Adrenal gland (tissue), 9 donors: ENCODE measurements at regions not wholly inside any gene's neighbourhood (a gene's known extent, or its start where the extent isn't known, plus 50 kb on each side); places are given as distances from the start of the nearest gene placed in this dataset.

Experiments used
- DNase-seq, 7 donors: peaks; one replicate each; pipeline ENCODE4 v3.0.0-alpha.2; 2019 to 2020
- H3K27ac ChIP-seq, 5 donors: fragments of 200-600 bp; sonication (generic) in 4 of 5; 1 replicate in 3 of 5; 2 replicates in 2 of 5; pipeline versions ENCODE4 v1.5.1 to v1.8.0; 2016 to 2020; ENCODE audit warnings: mild to moderate bottlenecking in 1 of 5
- H3K27me3 ChIP-seq: fragments of 200-600 bp; 2 replicates; pipeline ENCODE4 v1.8.0; 2021
- H3K36me3 ChIP-seq, 2 donors: fragments of 200-600 bp; replicated peaks in 1 of 2; 1 replicate in 1 of 2; 2 replicates in 1 of 2; pipeline versions ENCODE4 v1.5.1 to v1.8.0; 2018 to 2022
- H3K4me1 ChIP-seq, 2 donors: fragments of 200-600 bp; replicated peaks in 1 of 2; 1 replicate in 1 of 2; 2 replicates in 1 of 2; pipeline versions ENCODE4 v1.5.1 to v1.8.0; 2018 to 2021
- H3K4me3 ChIP-seq, 4 donors: fragments of 200-600 bp; sonication (generic) in 3 of 4; one replicate each; pipeline ENCODE4 v1.5.1; 2016 to 2018
- H3K9me3 ChIP-seq, 3 donors: fragments of 200-600 bp; sonication (generic) in 1 of 3; replicated peaks in 1 of 3; 1 replicate in 2 of 3; 2 replicates in 1 of 3; pipeline versions ENCODE4 v1.5.1 to v1.8.0; 2016 to 2021
- POLR2A ChIP-seq, 2 donors: fragments of 450-650 bp; IDR thresholded peaks; one replicate each; pipeline ENCODE4 v1.6.1; 2017; ENCODE audit warnings: antibody characterized with exemption in 2 of 2, mild to moderate bottlenecking in 2 of 2, moderate library complexity in 1 of 2
- WGBS, 4 donors: extraction: QIAGEN DNeasy Blood & Tissue Kit in 2 of 4; methylation state at CpG; one replicate each; pipeline versions ENCODE4 v1.1.5 to v1.1.7; 2013 to 2017; 5-methylcytosine and 5-hydroxymethylcytosine counted together
- intact Hi-C, 2 donors: fragments of 100-400 bp; cut with DNase I; formaldehyde crosslinking; loops; one replicate each; pipeline versions ENCODE4 v1.14.1 to v1.15.0; 2022 to 2023
- TF ChIP-seq, protein P1 (sequence below), 6 experiments: fragments of 450-650 bp in 4 of 6; fragments of 200-600 bp in 2 of 6; sonication (generic) in 1 of 6; IDR thresholded peaks; 1 replicate in 5 of 6; 2 replicates in 1 of 6; pipeline versions ENCODE4 v1.5.1 to v1.8.0; 2016 to 2021; ENCODE audit warnings: antibody characterized with exemption in 6 of 6, mild to moderate bottlenecking in 2 of 6, moderate library complexity in 1 of 6
- donor health status: healthy with polysubstance abuse.
- donor health status: Bipolar disorder and iron deficiency.
- donor health status: DM: yes; HTN: yes; CAD: no.
- donor health status: DM: no; HTN: no; CAD: no.
- donor health status: DM: no; HTN: no; CAD: no.

DNA sequence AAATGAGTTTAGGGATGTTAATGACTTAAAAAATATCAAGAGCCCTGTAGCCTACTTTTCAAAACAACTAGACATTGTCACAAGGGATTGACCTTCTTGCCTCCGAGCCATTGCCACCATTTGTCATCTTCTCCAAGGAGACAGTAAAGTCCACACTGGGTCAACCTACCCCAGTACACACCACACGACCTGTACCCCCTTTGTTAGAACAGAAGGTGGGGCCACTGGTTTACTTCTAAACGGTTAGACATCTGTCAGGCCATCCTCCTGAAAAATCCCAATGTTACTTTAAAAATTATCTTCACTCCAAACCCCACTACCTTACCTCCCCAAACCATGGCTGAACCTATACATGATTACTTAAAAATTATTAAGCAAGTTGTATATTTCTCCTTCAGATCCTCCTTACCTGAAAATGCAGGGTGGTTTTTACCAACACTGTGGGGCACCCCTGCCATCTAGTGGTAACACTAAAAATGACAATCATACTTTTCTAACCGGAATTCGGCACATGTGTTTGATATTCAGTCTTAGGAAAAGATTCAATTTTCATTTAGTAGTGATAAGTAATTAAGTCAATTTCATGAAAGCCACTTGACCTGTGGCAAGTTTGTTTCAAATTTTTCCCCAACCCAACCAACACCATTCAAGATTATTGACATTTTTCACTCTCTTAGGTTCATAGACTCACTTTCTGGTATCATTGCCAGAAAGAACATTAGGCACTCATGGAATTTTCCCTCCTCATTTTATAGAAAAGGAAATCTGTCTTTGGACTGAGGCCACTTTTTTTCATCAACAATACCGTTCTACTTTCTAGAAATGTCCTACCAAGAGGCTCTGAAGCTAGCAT, 265.3 kb upstream of the PKDCC start:
- no peaks in the 10 kb centered on the region for H3K36me3 ChIP-seq
- 29 to 35% (median 31%) methylated on average over 6 of the region's 6 CpGs for WGBS, 4 donors
- no peak overlapping the region for H3K27ac ChIP-seq
- no peak overlapping the region for H3K4me3 ChIP-seq
- TF ChIP-seq, protein P1, sequence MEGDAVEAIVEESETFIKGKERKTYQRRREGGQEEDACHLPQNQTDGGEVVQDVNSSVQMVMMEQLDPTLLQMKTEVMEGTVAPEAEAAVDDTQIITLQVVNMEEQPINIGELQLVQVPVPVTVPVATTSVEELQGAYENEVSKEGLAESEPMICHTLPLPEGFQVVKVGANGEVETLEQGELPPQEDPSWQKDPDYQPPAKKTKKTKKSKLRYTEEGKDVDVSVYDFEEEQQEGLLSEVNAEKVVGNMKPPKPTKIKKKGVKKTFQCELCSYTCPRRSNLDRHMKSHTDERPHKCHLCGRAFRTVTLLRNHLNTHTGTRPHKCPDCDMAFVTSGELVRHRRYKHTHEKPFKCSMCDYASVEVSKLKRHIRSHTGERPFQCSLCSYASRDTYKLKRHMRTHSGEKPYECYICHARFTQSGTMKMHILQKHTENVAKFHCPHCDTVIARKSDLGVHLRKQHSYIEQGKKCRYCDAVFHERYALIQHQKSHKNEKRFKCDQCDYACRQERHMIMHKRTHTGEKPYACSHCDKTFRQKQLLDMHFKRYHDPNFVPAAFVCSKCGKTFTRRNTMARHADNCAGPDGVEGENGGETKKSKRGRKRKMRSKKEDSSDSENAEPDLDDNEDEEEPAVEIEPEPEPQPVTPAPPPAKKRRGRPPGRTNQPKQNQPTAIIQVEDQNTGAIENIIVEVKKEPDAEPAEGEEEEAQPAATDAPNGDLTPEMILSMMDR (IDR thresholded peaks at IDR 0.05) = peak; percentile 75 to 88 (median 86)
- no peak for TF ChIP-seq POLR2A (IDR thresholded peaks at IDR 0.05)
- H3K9me3 ChIP-seq = no peaks in the 10 kb centered on the region
- intact Hi-C loops = loop anchor here in 1 of 2 donors (5.0 to 10.0 kb wide), 3 partner anchors 85 to 1868 kb away; no protein-coding TSS in a partner anchor
- H3K27me3 ChIP-seq = no peaks in the 10 kb centered on the region
- peak in 5 of 7 donors; percentile 13 to 57 (median 23) for DNase-seq
- no peaks in the 10 kb centered on the region for H3K4me1 ChIP-seq

DNA sequence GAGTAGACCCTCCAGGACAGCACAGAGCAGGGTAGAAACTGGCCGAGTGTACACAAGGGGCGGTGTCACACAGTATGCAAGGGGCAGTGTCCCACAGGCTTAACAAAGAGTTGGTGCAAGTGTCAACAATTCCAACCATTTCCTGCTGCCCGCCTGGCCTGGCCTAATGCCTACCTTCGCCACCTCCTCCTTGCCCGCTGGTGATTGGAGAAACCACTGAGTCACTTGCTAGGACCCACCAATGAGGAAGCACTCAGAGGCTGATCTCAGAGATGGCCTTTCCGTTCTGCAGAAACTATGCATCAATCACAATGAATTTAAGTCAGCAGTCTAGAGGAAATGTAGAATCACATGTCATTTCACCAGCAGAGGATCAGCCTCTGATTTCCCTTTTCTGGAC, 263.3 kb upstream of the PKDCC start:
- no peak for TF ChIP-seq POLR2A (IDR thresholded peaks at IDR 0.05)
- TF ChIP-seq, protein P1 (IDR thresholded peaks at IDR 0.05) = no peak
- no peak overlapping the region for H3K27ac ChIP-seq
- WGBS, 4 donors = 84 to 92% (median 87%) methylated on average over 6 of the region's 6 CpGs
- H3K36me3 ChIP-seq = no peaks in the 10 kb centered on the region
- intact Hi-C loops = loop anchor here in 1 of 2 donors (5.0 to 10.0 kb wide), 3 partner anchors 87 to 1870 kb away; no protein-coding TSS in a partner anchor
- H3K27me3 ChIP-seq = no peaks in the 10 kb centered on the region
- no peaks in the 10 kb centered on the region for H3K4me1 ChIP-seq
- H3K4me3 ChIP-seq = no peak overlapping the region
- no peak for DNase-seq
- no peaks in the 10 kb centered on the region for H3K9me3 ChIP-seq

DNA sequence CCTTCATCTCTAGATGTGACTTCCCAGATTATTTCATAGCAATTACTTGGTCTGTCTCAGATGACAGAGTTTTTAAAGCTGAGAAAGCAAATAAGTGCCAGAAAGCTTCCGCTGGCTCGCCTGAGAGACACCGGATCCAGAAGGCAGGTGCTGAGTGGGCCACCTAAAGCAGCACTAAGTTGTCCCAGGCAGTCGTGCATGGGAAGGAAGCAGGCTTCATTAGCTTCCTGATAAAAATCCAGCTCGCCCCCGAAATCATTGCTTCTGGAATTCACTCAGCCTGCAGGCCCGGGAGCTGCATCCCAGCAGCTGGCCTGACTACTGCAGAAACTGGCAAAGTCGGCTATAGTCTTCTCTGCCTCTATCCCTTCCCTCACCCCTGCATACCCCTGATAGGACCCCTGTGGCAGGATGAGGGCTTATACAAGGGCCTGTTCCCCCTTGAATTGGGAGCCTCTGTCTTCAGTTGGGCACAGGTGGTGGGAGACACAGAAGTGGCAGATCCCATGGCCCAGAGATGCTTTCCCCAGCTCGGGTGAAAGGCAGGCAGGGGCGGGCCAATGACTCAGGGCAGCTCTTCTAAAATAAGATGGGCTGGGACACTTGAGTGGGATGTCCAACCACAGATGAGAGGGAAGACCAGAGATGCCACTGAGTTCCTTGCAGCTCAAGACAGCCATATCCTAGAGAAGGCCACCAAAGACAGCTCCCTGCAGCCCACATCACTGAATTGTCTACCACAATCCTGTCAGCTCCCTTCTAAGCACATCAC, 262.4 kb upstream of the PKDCC start:
- H3K36me3 ChIP-seq = no peaks in the 10 kb centered on the region
- H3K27me3 ChIP-seq = no peaks in the 10 kb centered on the region
- no peaks in the 10 kb centered on the region for H3K4me1 ChIP-seq
- H3K9me3 ChIP-seq = no peaks in the 10 kb centered on the region
- intact Hi-C loops = loop anchor here in 1 of 2 donors (10.0 kb wide), 2 partner anchors 371 to 1871 kb away; no protein-coding TSS in a partner anchor
- TF ChIP-seq, protein P1 (IDR thresholded peaks at IDR 0.05) = no peak
- TF ChIP-seq POLR2A (IDR thresholded peaks at IDR 0.05) = no peak
- no peak overlapping the region for H3K4me3 ChIP-seq
- no peak for DNase-seq
- WGBS, 4 donors = 81 to 93% (median 86%) methylated on average over 5 to 10 of the region's 10 CpGs
- H3K27ac ChIP-seq = no peak overlapping the region

DNA sequence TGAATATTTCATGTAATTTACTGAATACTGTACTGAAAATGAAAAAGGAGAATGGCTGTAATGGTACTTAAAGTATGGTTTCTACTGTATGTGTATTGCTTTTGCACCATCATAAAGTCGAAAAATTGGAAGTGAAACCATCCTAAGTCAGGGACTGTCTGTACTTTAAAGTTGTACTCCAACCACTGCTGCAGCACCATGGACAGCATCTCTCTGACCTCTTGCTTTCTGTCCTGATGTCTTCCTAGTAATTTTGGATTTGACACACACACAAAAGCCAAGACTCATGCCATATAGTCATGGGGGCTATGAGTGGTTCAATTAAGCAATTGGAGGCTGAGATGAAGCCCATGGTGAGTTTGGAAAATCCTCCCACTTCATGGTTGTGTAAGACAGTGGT, 256.3 kb upstream of the PKDCC start:
- intact Hi-C loops = no loop called here
- peak in 6 of 7 donors; percentile 21 to 53 (median 42) for DNase-seq
- TF ChIP-seq POLR2A (IDR thresholded peaks at IDR 0.05) = no peak
- TF ChIP-seq, protein P1 (IDR thresholded peaks at IDR 0.05) = no peak
- H3K27me3 ChIP-seq = no peaks in the 10 kb centered on the region
- H3K4me1 ChIP-seq = no peaks in the 10 kb centered on the region
- WGBS, 4 donors = 44 to 62% (median 50%) methylated on average over 1 of the region's 1 CpG
- no peaks in the 10 kb centered on the region for H3K36me3 ChIP-seq
- H3K9me3 ChIP-seq = no peaks in the 10 kb centered on the region
- H3K4me3 ChIP-seq = no peak overlapping the region
- no peak overlapping the region for H3K27ac ChIP-seq
